Suprapubic skin (tissue), 3 donors: ENCODE measurements at regions not wholly inside any gene's neighbourhood (a gene's known extent, or its start where the extent isn't known, plus 50 kb on each side); places are given as distances from the start of the nearest gene placed in this dataset.

Experiments
- CTCF ChIP-seq, 2 donors: fragments of 200-600 bp in 1 of 2; fragments of 450-650 bp in 1 of 2; sonication (generic) in 1 of 2; IDR thresholded peaks; one replicate each; pipeline ENCODE4 v1.5.1; 2016 to 2019; ENCODE audit warnings: antibody characterized with exemption in 2 of 2, mild to moderate bottlenecking in 1 of 2, moderate library complexity in 1 of 2
- EP300 ChIP-seq: sonication (generic); formaldehyde crosslinking; IDR thresholded peaks from one replicate; pipeline ENCODE4 v1.6.1; 2017; ENCODE audit warnings: antibody characterized with exemption
- POLR2A ChIP-seq, 2 donors: fragments of 450-650 bp; IDR thresholded peaks; one replicate each; pipeline ENCODE4 v1.6.1; 2017; ENCODE audit warnings: antibody characterized with exemption in 2 of 2, mild to moderate bottlenecking in 2 of 2, moderate library complexity in 2 of 2

- TF ChIP-seq CTCF (IDR thresholded peaks at IDR 0.05) = no peak
- no peak for TF ChIP-seq POLR2A (IDR thresholded peaks at IDR 0.05)
- no peak for TF ChIP-seq EP300
Observed at GRCh38 chr15:62964251-62964650, 78.3 kb upstream of the TPM1 start.
